WTC11 (cell line): ENCODE measurements at regions not wholly inside any gene's neighbourhood (a gene's known extent, or its start where the extent isn't known, plus 50 kb on each side); places are given as distances from the start of the nearest gene placed in this dataset.

Experiments
- ATAC-seq: fragments of 200-7000 bp; cut with Tn5 transposase; 2 replicates; pipeline ENCODE4 v1.10.0; 2021; ENCODE audit warnings: mild to moderate bottlenecking, moderate library complexity
- CTCF ChIA-PET: fragments of 300-600 bp; sonication (Branson Sonifier 250); formaldehyde crosslinking; loops from one replicate; lab custom pipeline; 2021; ENCODE audit warnings: antibody characterized with exemption; lab: Charles Lee
- POLR2A ChIA-PET: fragments of 350-600 bp; sonication (Branson Sonifier 250); formaldehyde crosslinking; loops from one replicate; lab custom pipeline; 2021; ENCODE audit warnings: antibody characterized with exemption; lab: Charles Lee
- DNase-seq: peaks from one replicate; pipeline ENCODE4 v3.0.0; 2021; ENCODE audit warnings: low spot score
- H3K27ac Mint-ChIP-seq: 2 replicates; pipeline ENCODE4 v1.8.0; 2021; ENCODE audit warnings: mixed read lengths
- H3K27me3 Mint-ChIP-seq: 2 replicates; pipeline ENCODE4 v1.8.0; 2021; ENCODE audit warnings: low read depth, mild to moderate bottlenecking, moderate library complexity, mixed read lengths
- H3K36me3 Mint-ChIP-seq: 2 replicates; pipeline ENCODE4 v1.8.0; 2021; ENCODE audit warnings: mixed read lengths
- H3K4me1 Mint-ChIP-seq: 2 replicates; pipeline ENCODE4 v1.8.0; 2022; ENCODE audit warnings: mixed read lengths
- H3K4me3 Mint-ChIP-seq: 2 replicates; pipeline ENCODE4 v1.8.0; 2021; ENCODE audit warnings: mild to moderate bottlenecking, moderate library complexity, mixed read lengths
- H3K9me3 Mint-ChIP-seq: 2 replicates; pipeline ENCODE4 v1.8.0; 2021; ENCODE audit warnings: mixed read lengths
- CBFB ChIP-seq: sonication (generic); formaldehyde crosslinking; IDR thresholded peaks from 2 replicates; pipeline ENCODE4 v1.8.1; 2022; ENCODE audit warnings: mild to moderate bottlenecking, low read depth, missing genetic modification reagents
- ELF4 ChIP-seq: sonication (generic); formaldehyde crosslinking; IDR thresholded peaks from 2 replicates; pipeline ENCODE4 v1.8.1; 2022; ENCODE audit warnings: low read depth, mild to moderate bottlenecking, moderate library complexity, missing genetic modification reagents
- ETV6 ChIP-seq: sonication (generic); formaldehyde crosslinking; IDR thresholded peaks from 2 replicates; pipeline ENCODE4 v1.8.1; 2022; ENCODE audit warnings: mild to moderate bottlenecking, missing genetic modification reagents
- FOXK1 ChIP-seq: sonication (generic); formaldehyde crosslinking; IDR thresholded peaks from 2 replicates; pipeline ENCODE4 v1.8.0; 2022; ENCODE audit warnings: mild to moderate bottlenecking, moderate library complexity, missing genetic modification reagents
- HMGA2 ChIP-seq: fragments of 250-450 bp; sonication (Bioruptor Pico); IDR thresholded peaks from 2 replicates; pipeline ENCODE4 v1.4.0; 2021; ENCODE audit warnings: mild to moderate bottlenecking, moderate library complexity
- JUN ChIP-seq: sonication (generic); formaldehyde crosslinking; IDR thresholded peaks from 2 replicates; pipeline ENCODE4 v1.8.0; 2023; ENCODE audit warnings: mild to moderate bottlenecking, missing genetic modification reagents
- MYBL2 ChIP-seq: sonication (generic); formaldehyde crosslinking; IDR thresholded peaks from 2 replicates; pipeline ENCODE4 v1.8.1; 2023; ENCODE audit warnings: mild to moderate bottlenecking, moderate library complexity, missing genetic modification reagents
- NFATC4 ChIP-seq: fragments of 250-450 bp; sonication (Bioruptor Pico); IDR thresholded peaks from 2 replicates; pipeline ENCODE4 v1.9.0; 2021; ENCODE audit warnings: mild to moderate bottlenecking
- NFE2L1 ChIP-seq: sonication (generic); formaldehyde crosslinking; IDR thresholded peaks from 2 replicates; pipeline ENCODE4 v1.8.1; 2023; ENCODE audit warnings: missing genetic modification reagents
- NR1H2 ChIP-seq: sonication (generic); formaldehyde crosslinking; IDR thresholded peaks from 2 replicates; pipeline ENCODE4 v1.9.0; 2021; ENCODE audit warnings: mild to moderate bottlenecking, moderate library complexity, missing genetic modification reagents
- PRRX2 ChIP-seq: fragments of 250-450 bp; sonication (Bioruptor Pico); IDR thresholded peaks from 2 replicates; pipeline ENCODE4 v1.8.0; 2021; ENCODE audit warnings: mild to moderate bottlenecking
- SOX15 ChIP-seq: fragments of 250-450 bp; sonication (Bioruptor Pico); IDR thresholded peaks from 2 replicates; pipeline ENCODE4 v1.9.0; 2021; ENCODE audit warnings: mild to moderate bottlenecking
- SP1 ChIP-seq: sonication (generic); formaldehyde crosslinking; conservative IDR thresholded peaks from 2 replicates; pipeline ENCODE4 v1.8.1; 2022; ENCODE audit warnings: missing genetic modification reagents
- TEAD4 ChIP-seq: sonication (generic); formaldehyde crosslinking; IDR thresholded peaks from 2 replicates; pipeline ENCODE4 v1.8.0; 2022; ENCODE audit warnings: mild to moderate bottlenecking, missing genetic modification reagents
- ZNF121 ChIP-seq: sonication (generic); formaldehyde crosslinking; IDR thresholded peaks from 2 replicates; pipeline ENCODE4 v1.8.0; 2023; ENCODE audit warnings: missing genetic modification reagents
- TF ChIP-seq, protein P1 (sequence below): fragments of 250-450 bp; sonication (Bioruptor Pico); IDR thresholded peaks from 2 replicates; pipeline ENCODE4 v1.9.0; 2021; ENCODE audit warnings: mild to moderate bottlenecking
- TF ChIP-seq, protein P2 (sequence below): fragments of 250-450 bp; sonication (Bioruptor Pico); IDR thresholded peaks from 2 replicates; pipeline ENCODE4 v1.9.0; 2021; ENCODE audit warnings: moderate library complexity, mild to moderate bottlenecking, inconsistent platforms, borderline replicate concordance
- TF ChIP-seq, protein P3 (sequence below): fragments of 250-450 bp; sonication (Bioruptor Pico); IDR thresholded peaks from 2 replicates; pipeline ENCODE4 v1.9.0; 2021; ENCODE audit warnings: mild to moderate bottlenecking, borderline replicate concordance
- TF ChIP-seq, protein P4 (sequence below): sonication (generic); formaldehyde crosslinking; IDR thresholded peaks from 2 replicates; pipeline ENCODE4 v1.8.1; 2023; ENCODE audit warnings: mild to moderate bottlenecking, missing genetic modification reagents, moderate library complexity
- TF ChIP-seq, protein P5 (sequence below): sonication (generic); formaldehyde crosslinking; IDR thresholded peaks from 2 replicates; pipeline ENCODE4 v1.8.1; 2022; ENCODE audit warnings: missing genetic modification reagents, borderline replicate concordance
- TF ChIP-seq, protein P6 (sequence below): sonication (generic); formaldehyde crosslinking; IDR thresholded peaks from 2 replicates; pipeline ENCODE4 v1.8.1; 2022; ENCODE audit warnings: mild to moderate bottlenecking, moderate library complexity, missing genetic modification reagents
- TF ChIP-seq, protein P7 (sequence below): fragments of 200-600 bp; IDR thresholded peaks from 2 replicates; pipeline ENCODE4 v1.8.0; 2022; ENCODE audit warnings: antibody characterized with exemption
- TF ChIP-seq, protein P8 (sequence below): fragments of 250-450 bp; sonication (Bioruptor Pico); IDR thresholded peaks from 2 replicates; pipeline ENCODE4 v2.1.2; 2022; ENCODE audit warnings: mild to moderate bottlenecking, moderate library complexity

DNA sequence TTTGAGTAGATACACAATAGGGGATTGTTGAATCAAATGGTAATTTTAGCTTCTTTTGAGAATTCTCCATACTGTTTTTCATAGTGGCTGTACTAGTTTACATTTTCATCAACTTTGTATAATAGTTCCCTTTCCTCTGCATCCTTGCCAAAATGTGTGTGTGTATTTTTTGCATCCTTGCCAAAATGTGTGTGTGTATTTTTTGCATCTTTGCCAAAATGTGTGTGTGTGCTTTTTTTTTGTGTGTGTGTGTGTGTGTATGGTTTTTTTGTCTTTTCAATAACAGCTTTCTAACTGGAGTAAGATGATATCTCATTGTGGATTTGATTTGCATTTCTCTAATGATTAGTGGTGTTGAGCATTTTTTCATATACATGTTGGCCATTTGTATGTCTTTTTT is 105.4 kb downstream of the ATP6V1G3 start (continued):
- TF ChIP-seq, protein P1, sequence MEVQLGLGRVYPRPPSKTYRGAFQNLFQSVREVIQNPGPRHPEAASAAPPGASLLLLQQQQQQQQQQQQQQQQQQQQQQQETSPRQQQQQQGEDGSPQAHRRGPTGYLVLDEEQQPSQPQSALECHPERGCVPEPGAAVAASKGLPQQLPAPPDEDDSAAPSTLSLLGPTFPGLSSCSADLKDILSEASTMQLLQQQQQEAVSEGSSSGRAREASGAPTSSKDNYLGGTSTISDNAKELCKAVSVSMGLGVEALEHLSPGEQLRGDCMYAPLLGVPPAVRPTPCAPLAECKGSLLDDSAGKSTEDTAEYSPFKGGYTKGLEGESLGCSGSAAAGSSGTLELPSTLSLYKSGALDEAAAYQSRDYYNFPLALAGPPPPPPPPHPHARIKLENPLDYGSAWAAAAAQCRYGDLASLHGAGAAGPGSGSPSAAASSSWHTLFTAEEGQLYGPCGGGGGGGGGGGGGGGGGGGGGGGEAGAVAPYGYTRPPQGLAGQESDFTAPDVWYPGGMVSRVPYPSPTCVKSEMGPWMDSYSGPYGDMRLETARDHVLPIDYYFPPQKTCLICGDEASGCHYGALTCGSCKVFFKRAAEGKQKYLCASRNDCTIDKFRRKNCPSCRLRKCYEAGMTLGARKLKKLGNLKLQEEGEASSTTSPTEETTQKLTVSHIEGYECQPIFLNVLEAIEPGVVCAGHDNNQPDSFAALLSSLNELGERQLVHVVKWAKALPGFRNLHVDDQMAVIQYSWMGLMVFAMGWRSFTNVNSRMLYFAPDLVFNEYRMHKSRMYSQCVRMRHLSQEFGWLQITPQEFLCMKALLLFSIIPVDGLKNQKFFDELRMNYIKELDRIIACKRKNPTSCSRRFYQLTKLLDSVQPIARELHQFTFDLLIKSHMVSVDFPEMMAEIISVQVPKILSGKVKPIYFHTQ (CRISPR knock-in tag): no peak
- TF ChIP-seq CBFB (CRISPR knock-in tag): no peak
- TF ChIP-seq ZNF121 (CRISPR knock-in tag): no peak
- no peak for TF ChIP-seq SP1
- no peak for TF ChIP-seq HMGA2
- no peak for TF ChIP-seq SOX15 (CRISPR knock-in tag)
- TF ChIP-seq MYBL2 (CRISPR knock-in tag): no peak
- TF ChIP-seq, protein P2, sequence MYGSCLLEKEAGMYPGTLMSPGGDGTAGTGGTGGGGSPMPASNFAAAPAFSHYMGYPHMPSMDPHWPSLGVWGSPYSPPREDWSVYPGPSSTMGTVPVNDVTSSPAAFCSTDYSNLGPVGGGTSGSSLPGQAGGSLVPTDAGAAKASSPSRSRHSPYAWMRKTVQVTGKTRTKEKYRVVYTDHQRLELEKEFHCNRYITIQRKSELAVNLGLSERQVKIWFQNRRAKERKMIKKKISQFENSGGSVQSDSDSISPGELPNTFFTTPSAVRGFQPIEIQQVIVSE (CRISPR knock-in tag): no peak
- TF ChIP-seq NFE2L1 (CRISPR knock-in tag): no peak
- no peak for TF ChIP-seq ELF4 (CRISPR knock-in tag)
- TF ChIP-seq ETV6: no peak

DNA sequence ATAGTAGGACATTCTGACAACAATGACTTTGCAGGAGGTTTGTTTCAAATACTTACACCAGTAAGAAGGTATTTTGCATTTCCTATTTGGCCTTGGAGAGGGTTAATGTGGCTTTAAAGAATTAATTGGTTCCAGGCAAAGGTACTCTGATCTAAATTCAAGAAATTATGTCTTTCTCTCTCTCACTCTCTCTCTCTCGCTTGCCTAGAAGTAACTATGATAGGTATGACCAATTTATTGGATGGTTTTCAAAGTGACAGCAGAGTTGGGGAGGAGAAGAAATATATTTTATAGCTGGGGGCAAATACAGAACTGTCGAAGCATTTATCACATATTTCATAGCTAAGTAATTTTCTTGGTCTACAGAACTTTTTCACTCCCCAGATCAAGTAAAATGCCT is 116.0 kb downstream of the ATP6V1G3 start:
- no peak for DNase-seq
- ATAC-seq: no peak
- H3K27me3 Mint-ChIP-seq: no peaks in the 10 kb centered on the region
- H3K36me3 Mint-ChIP-seq: no peaks in the 10 kb centered on the region
- no peak overlapping the region; the same call in 1 of the 2 replicates for H3K27ac Mint-ChIP-seq
- no peaks in the 10 kb centered on the region for H3K9me3 Mint-ChIP-seq
- CTCF ChIA-PET: interaction anchor here (0.6 kb wide), 1 partner anchor 72 kb away, joined by 4 read pairs; no protein-coding TSS in a partner anchor
- H3K4me3 Mint-ChIP-seq: no peak overlapping the region
- TF ChIP-seq, protein P3, sequence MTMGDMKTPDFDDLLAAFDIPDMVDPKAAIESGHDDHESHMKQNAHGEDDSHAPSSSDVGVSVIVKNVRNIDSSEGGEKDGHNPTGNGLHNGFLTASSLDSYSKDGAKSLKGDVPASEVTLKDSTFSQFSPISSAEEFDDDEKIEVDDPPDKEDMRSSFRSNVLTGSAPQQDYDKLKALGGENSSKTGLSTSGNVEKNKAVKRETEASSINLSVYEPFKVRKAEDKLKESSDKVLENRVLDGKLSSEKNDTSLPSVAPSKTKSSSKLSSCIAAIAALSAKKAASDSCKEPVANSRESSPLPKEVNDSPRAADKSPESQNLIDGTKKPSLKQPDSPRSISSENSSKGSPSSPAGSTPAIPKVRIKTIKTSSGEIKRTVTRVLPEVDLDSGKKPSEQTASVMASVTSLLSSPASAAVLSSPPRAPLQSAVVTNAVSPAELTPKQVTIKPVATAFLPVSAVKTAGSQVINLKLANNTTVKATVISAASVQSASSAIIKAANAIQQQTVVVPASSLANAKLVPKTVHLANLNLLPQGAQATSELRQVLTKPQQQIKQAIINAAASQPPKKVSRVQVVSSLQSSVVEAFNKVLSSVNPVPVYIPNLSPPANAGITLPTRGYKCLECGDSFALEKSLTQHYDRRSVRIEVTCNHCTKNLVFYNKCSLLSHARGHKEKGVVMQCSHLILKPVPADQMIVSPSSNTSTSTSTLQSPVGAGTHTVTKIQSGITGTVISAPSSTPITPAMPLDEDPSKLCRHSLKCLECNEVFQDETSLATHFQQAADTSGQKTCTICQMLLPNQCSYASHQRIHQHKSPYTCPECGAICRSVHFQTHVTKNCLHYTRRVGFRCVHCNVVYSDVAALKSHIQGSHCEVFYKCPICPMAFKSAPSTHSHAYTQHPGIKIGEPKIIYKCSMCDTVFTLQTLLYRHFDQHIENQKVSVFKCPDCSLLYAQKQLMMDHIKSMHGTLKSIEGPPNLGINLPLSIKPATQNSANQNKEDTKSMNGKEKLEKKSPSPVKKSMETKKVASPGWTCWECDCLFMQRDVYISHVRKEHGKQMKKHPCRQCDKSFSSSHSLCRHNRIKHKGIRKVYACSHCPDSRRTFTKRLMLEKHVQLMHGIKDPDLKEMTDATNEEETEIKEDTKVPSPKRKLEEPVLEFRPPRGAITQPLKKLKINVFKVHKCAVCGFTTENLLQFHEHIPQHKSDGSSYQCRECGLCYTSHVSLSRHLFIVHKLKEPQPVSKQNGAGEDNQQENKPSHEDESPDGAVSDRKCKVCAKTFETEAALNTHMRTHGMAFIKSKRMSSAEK: no peak
- TF ChIP-seq JUN (CRISPR knock-in tag): no peak
- TF ChIP-seq, protein P4, sequence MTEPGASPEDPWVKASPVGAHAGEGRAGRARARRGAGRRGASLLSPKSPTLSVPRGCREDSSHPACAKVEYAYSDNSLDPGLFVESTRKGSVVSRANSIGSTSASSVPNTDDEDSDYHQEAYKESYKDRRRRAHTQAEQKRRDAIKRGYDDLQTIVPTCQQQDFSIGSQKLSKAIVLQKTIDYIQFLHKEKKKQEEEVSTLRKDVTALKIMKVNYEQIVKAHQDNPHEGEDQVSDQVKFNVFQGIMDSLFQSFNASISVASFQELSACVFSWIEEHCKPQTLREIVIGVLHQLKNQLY: no peak
- no peak for TF ChIP-seq NFATC4 (CRISPR knock-in tag)
- no peak for TF ChIP-seq TEAD4
- no peak for TF ChIP-seq NR1H2
- no peak for TF ChIP-seq PRRX2 (CRISPR knock-in tag)
- TF ChIP-seq, protein P5, sequence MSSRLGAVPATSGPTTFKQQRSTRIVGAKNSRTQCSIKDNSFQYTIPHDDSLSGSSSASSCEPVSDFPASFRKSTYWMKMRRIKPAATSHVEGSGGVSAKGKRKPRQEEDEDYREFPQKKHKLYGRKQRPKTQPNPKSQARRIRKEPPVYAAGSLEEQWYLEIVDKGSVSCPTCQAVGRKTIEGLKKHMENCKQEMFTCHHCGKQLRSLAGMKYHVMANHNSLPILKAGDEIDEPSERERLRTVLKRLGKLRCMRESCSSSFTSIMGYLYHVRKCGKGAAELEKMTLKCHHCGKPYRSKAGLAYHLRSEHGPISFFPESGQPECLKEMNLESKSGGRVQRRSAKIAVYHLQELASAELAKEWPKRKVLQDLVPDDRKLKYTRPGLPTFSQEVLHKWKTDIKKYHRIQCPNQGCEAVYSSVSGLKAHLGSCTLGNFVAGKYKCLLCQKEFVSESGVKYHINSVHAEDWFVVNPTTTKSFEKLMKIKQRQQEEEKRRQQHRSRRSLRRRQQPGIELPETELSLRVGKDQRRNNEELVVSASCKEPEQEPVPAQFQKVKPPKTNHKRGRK: no peak
- TF ChIP-seq, protein P6, sequence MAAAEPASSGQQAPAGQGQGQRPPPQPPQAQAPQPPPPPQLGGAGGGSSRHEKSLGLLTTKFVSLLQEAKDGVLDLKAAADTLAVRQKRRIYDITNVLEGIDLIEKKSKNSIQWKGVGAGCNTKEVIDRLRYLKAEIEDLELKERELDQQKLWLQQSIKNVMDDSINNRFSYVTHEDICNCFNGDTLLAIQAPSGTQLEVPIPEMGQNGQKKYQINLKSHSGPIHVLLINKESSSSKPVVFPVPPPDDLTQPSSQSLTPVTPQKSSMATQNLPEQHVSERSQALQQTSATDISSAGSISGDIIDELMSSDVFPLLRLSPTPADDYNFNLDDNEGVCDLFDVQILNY (CRISPR knock-in tag): no peak
- TF ChIP-seq, protein P7, sequence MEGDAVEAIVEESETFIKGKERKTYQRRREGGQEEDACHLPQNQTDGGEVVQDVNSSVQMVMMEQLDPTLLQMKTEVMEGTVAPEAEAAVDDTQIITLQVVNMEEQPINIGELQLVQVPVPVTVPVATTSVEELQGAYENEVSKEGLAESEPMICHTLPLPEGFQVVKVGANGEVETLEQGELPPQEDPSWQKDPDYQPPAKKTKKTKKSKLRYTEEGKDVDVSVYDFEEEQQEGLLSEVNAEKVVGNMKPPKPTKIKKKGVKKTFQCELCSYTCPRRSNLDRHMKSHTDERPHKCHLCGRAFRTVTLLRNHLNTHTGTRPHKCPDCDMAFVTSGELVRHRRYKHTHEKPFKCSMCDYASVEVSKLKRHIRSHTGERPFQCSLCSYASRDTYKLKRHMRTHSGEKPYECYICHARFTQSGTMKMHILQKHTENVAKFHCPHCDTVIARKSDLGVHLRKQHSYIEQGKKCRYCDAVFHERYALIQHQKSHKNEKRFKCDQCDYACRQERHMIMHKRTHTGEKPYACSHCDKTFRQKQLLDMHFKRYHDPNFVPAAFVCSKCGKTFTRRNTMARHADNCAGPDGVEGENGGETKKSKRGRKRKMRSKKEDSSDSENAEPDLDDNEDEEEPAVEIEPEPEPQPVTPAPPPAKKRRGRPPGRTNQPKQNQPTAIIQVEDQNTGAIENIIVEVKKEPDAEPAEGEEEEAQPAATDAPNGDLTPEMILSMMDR: no peak
- TF ChIP-seq FOXK1 (CRISPR knock-in tag): no peak
- TF ChIP-seq, protein P8, sequence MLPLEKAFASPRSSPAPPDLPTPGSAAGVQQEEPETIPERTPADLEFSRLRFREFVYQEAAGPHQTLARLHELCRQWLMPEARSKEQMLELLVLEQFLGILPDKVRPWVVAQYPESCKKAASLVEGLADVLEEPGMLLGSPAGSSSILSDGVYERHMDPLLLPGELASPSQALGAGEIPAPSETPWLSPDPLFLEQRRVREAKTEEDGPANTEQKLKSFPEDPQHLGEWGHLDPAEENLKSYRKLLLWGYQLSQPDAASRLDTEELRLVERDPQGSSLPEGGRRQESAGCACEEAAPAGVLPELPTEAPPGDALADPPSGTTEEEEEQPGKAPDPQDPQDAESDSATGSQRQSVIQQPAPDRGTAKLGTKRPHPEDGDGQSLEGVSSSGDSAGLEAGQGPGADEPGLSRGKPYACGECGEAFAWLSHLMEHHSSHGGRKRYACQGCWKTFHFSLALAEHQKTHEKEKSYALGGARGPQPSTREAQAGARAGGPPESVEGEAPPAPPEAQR (CRISPR knock-in tag): no peak
- POLR2A ChIA-PET: no interaction called here
- H3K4me1 Mint-ChIP-seq: peaks cover 39% of the 10 kb centered on the region
